GM19468 (cell line): ENCODE measurements at regions not wholly inside any gene's neighbourhood (a gene's known extent, or its start where the extent isn't known, plus 50 kb on each side); places are given as distances from the start of the nearest gene placed in this dataset.
"Not testable (repeated sequence)": the region's sequence is repeated elsewhere in the genome, so short reads cannot be mapped to it uniquely, and the experiment has no call there.

Experiments
- ATAC-seq: cut with Tn5 transposase; IDR thresholded peaks from one replicate; pipeline ENCODE4 v1.9.1; 2021; ENCODE audit warnings: mild to moderate bottlenecking, moderate library complexity, moderate number of reproducible peaks; ENCODE audit not compliant: unreplicated experiment; ENCODE audit errors: extremely low read depth

- ATAC-seq: no peak
Observed at GRCh38 chr2:128602038-128602698, 283.5 kb upstream of the HS6ST1 start.

GRCh38 chr2:128602699-128603101, 284.0 kb upstream of the HS6ST1 start:
- ATAC-seq: no peak

DNA sequence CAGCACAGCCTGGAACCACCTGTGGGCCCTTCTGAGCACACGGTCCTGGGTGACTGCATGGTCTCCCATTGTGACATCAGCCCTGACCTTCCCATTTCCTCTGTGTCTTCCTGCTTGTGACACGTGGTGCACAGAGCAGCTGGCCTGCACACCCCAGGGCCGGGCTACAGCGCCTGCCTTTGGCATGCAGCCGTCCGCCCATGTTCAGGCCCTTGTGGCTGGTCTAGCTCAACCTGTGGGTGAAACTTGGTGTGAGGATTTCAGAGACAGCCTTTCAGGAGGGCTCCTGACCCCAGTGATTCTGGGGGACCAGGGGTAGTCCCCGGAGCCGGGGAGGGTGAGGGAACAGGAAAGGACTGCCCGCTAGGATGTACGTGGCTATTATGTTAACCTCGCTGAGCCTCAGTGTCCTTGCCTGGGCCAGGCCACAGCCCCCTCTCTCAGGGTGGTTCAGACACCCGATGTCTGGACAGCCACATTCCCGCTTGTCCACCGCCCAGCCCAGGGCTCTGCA, 284.8 kb upstream of the HS6ST1 start:
- ATAC-seq: no peak

GRCh38 chr2:128604045-128604444, 285.4 kb upstream of the HS6ST1 start:
- ATAC-seq: no peak

GRCh38 chr2:128604581-128604980, 285.9 kb upstream of the HS6ST1 start:
- ATAC-seq: not testable (repeated sequence)

GRCh38 chr2:128605421-128605820, 286.8 kb upstream of the HS6ST1 start:
- ATAC-seq: no peak

DNA sequence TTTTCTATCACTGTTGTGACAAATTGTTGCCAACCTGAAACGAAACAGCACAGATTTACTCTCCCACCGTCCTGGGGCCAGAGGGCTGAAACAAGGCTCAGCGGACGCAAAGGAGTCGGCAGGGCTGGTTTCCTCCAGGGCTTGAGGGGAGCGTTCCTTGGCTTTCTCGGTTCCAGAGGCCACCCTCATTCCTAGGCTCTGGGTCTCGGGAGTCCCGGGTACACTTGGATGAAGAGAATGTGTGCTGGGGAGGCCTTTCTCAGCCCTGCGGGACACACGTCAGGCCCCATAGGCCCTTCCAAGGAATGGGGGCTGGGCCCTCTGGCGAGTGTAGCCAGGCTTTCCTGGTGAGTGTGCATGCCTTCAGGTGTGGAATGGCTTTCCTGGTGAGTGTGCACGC, 287.3 kb upstream of the HS6ST1 start:
- ATAC-seq: no peak

- ATAC-seq: no peak
Observed at GRCh38 chr2:128606837-128607236, 288.2 kb upstream of the HS6ST1 start.

- ATAC-seq: no peak
Observed at GRCh38 chr2:128607440-128607839, 288.8 kb upstream of the HS6ST1 start.

DNA sequence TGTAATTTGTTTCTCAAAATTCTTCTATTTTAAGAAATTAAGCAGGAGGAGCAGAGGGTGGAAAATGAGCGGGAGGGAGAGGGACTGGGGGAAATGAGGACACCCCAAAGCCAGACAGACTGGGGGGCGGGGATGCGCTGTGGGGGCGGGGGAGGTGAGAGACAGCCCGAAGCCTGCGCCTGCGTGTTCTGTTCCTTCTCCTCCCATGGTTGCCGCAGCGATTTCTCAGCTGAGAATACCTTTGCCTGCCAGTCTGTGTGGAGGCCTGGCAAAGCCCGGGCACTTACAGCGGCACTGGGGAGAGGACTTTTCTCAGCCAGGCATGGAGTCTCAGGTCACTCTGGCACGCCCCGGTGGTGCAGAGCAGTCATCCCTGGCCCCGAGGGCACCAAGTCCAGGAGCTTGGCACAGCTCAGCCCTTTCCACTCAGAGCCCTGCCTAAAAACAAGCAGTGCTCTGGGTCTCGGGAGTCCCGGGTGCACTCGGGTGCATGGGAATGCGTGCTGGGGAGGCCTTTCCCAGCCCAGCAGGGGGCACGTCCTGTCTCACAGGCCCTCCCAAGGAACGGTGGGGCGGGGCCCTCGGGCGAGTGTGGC, 289.3 kb upstream of the HS6ST1 start:
- ATAC-seq: no peak

- ATAC-seq: no peak
Observed at GRCh38 chr2:128608921-128609880, 290.5 kb upstream of the HS6ST1 start.

DNA sequence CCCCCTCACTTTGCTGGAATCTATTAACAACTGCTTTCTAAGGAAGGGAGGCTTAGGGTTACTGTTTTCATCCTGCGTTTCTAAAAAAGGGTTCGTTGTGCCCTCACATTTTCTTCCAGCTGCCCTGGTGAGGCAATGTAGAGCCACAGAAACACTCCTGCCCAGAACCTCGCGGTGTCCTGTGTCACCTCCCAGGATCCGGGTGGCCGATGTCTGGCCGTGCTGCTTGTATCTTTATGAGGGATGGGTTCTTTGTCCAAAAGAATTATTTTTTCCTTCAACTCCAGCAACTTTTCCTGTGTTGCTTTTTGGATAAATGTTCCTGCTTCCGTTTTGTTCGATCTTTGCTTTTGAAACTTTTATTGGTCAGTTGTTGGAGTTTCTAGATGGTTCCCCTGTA, 291.8 kb upstream of the HS6ST1 start:
- ATAC-seq: no peak

DNA sequence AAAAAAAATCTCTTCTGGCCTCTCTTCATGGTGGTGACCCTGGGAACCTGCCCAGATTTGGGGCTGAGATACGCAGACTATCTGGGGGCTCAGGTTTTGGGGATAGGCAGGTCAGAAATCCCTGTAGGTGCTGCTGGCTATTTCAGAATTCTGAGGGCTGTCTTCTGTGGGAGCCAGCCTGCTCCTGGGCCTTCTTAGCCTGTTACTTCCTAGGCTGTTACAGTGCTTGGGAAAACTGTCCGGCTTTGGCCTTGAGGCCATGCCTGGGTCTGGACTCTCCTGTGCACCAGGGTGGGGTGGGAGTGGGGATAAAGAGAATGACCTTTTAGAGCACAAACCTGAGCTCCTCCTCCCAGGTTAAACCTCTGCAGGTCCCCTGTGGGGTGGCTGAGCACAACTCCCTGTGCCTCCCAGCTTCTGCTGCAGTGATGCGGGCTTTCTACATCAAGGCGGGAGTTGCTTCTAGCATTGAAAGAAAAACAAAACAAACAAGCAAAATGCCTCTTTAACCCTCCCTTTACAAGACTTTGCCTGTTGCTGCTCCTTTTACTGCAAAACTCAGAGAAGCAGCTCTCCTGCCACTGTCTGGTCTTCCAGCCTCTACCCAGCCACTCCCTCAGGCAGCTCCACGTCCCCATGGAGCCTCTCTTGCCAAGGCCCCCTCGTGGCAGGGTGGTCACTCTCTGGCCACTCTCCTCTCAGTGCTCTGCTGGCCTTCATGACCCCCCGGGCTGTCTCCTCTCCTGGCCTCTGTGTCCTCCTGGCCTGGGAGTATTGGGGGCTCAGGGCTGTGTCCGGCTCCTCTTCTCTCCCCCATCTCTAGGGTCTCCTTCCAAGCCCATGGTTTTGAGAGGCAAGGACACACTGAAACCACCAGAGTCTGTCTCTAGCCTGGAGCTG, 293.0 kb upstream of the HS6ST1 start:
- no peak for ATAC-seq

GRCh38 chr2:128612628-128613027, 294.0 kb upstream of the HS6ST1 start:
- no peak for ATAC-seq

DNA sequence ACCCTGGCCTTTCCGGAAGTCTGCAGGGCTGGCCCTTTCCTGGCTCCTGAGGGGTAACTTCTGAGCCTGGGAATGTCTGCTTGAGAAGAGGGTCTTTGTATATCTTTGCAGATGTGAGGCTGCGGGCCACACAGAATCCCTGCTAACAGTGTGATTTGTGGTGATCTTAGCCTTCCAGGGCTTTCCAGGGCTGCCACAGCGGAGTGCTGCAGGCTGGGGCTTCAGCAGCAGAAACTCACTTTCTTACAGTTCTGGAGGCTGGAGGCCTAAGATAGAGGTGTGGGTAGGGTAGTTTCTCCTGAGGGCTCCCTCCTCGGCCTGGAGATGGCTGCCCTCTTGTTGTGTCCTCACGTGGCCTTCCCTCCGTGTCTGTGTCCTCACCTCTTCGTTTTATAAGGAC, 294.7 kb upstream of the HS6ST1 start:
- ATAC-seq: no peak

- ATAC-seq: no peak
Observed at GRCh38 chr2:128613876-128614275, 295.2 kb upstream of the HS6ST1 start.

- ATAC-seq: not testable (repeated sequence)
Observed at GRCh38 chr2:128614907-128615306, 296.2 kb upstream of the HS6ST1 start.

DNA sequence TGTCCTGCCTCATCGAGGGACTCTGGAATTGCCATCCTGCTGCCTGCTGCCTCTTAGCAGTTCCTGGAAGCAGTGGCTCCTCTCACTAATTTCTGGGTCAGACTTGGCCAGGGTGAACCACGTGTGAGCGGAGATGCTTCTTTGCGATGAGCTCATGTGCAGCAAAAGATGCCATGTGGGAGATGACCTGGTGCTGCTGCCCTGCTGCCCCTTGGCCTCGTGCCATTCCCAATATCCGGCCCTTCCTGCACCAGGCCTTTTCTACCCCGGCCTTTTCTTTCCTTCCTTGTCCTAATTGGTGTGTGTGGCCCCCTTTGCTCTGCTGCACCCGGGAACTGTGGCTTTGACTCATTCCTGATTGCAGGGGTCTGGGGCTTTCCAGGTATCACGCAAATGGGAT, 296.9 kb upstream of the HS6ST1 start:
- no peak for ATAC-seq

DNA sequence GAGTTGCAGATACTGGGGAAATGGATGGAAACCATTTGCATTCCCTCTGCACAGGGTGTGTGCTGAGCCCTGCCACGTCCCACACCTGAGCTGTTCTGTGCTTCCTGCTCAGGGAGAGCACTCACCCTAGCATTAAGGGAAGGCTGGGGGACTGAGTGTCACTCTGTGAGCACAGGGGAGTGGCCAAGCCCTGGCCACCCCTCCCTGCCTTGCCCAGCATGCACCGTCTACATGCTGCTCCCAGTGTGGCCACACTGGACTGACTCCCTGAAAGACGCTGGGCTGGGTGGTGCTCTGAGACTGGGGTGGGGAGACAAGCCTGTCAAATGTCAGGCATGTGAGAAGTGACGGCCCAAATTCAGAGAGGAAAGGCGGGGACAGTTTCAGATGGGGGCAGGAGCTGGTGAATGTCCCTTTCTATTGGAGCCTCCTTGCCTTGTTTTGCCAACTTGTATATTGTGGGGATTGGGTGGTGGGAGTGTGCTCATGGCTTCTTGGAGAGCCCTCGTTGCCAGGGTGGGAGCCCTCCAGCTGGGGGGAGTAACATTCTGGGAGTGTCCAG, 298.4 kb upstream of the HS6ST1 start:
- no peak for ATAC-seq

- ATAC-seq: no peak
Observed at GRCh38 chr2:128617661-128618060, 299.0 kb upstream of the HS6ST1 start.
